GM10248 (cell line): ENCODE measurements at regions not wholly inside any gene's neighbourhood (a gene's known extent, or its start where the extent isn't known, plus 50 kb on each side); places are given as distances from the start of the nearest gene placed in this dataset.

Source experiments
- CTCF ChIA-PET: fragments of 300-600 bp; sonication (Branson Sonifier 250); formaldehyde crosslinking; extraction: SDS; loops from one replicate; lab custom pipeline; 2021; ENCODE audit warnings: antibody characterized with exemption; lab: Yijun Ruan, JAX
- POLR2A ChIA-PET: fragments of 350-650 bp; sonication (Branson Sonifier 250); formaldehyde crosslinking; extraction: SDS; loops from one replicate; lab custom pipeline; 2020; ENCODE audit warnings: antibody characterized with exemption; lab: Yijun Ruan, JAX
- DNase-seq: peaks from one replicate; pipeline ENCODE4 v3.0.0; 2012; ENCODE audit errors: extremely low spot score
- TF ChIP-seq, protein P1 (sequence below): IDR thresholded peaks from 2 replicates; pipeline ENCODE4 v1.5.1; 2012; ENCODE audit warnings: mild to moderate bottlenecking, low read depth; ENCODE audit errors: extremely low read depth, missing control alignments, control extremely low read depth

DNA sequence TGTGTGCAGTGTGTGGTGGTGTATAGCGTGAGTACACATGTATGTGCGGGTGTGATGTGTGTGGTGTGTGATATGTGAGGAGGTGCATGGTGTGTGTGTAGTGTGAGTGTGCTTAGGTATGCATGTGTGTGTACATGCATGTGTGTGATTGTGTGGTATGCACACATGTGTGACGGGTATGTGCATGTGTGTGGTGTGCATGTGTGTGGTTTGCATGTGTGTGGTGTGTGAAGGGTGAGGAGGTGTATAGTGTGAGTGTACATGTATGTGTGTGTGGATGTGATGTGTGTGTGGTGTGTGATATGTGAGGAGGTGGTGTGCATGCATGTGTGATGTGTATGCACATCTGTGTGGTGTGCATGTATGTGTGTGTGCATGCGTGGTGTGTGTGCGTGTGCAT is 105.6 kb downstream of the CMPK2 start:
- CTCF ChIA-PET = interaction anchor here (3.2 kb wide), 1 partner anchor 13 kb away, joined by 11 read pairs; no protein-coding TSS in a partner anchor
- TF ChIP-seq, protein P1, sequence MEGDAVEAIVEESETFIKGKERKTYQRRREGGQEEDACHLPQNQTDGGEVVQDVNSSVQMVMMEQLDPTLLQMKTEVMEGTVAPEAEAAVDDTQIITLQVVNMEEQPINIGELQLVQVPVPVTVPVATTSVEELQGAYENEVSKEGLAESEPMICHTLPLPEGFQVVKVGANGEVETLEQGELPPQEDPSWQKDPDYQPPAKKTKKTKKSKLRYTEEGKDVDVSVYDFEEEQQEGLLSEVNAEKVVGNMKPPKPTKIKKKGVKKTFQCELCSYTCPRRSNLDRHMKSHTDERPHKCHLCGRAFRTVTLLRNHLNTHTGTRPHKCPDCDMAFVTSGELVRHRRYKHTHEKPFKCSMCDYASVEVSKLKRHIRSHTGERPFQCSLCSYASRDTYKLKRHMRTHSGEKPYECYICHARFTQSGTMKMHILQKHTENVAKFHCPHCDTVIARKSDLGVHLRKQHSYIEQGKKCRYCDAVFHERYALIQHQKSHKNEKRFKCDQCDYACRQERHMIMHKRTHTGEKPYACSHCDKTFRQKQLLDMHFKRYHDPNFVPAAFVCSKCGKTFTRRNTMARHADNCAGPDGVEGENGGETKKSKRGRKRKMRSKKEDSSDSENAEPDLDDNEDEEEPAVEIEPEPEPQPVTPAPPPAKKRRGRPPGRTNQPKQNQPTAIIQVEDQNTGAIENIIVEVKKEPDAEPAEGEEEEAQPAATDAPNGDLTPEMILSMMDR = no peak
- no peak for DNase-seq
- POLR2A ChIA-PET = no interaction called here

DNA sequence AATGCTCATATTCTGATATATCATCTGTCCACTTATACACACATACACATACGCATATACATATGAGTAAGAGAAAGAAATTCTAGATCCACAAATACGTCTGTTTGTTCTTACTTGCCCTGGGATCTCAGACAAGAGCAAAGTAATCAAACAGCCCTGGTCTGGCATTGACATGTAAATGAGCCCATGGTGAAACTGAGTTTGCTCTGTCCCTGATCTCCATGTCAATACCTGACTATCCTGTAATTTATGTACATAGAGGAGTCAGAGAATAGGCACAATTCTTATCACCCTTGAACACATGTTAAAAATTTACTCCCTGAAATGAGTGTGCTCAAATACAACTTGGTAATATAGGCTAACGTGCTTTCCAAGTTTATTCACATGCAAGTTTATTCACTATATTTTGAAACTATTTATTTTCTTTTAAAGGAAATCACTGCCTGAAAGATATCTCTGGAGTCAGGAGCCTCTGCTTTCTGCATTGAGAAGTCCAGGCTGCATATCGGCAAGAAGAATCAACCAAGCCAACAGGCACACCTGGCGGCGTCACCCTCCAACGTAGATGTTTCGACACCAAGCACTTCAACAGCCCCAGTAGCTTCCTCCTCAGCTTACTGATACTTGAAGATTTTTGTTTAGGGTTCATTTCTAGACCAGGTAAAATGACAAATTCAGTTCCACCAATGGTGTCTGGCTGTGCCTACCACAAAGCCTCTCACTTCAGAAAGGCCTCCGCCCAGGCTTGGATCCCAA is 100.6 kb downstream of the CMPK2 start:
- POLR2A ChIA-PET = no interaction called here
- CTCF ChIA-PET = interaction anchor here (1.0 kb wide), 1 partner anchor 16 kb away, joined by 3 read pairs; no protein-coding TSS in a partner anchor
- TF ChIP-seq, protein P1 = no peak
- DNase-seq = no peak

DNA sequence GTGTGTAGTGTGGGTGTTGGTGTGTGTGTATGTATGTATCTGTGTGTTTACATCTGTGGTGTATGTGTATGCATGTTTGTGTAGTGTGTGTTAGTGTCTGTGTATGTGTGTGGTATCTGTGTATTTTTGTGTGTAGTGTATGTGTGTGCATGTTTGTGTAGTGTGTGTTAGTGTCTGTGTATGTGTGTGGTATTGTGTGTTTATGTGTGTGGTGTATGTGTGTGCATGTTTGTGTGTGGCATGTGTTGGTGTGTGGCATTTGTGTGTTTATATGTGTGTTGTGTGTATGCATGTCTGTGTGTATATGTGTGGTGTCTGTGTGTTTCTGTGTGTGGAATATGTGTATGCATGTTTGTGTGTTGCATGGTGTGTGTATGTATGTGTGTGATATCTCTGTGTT is 96.4 kb downstream of the CMPK2 start:
- POLR2A ChIA-PET = no interaction called here
- no peak for DNase-seq
- CTCF ChIA-PET = no interaction called here
- TF ChIP-seq, protein P1 = no peak

DNA sequence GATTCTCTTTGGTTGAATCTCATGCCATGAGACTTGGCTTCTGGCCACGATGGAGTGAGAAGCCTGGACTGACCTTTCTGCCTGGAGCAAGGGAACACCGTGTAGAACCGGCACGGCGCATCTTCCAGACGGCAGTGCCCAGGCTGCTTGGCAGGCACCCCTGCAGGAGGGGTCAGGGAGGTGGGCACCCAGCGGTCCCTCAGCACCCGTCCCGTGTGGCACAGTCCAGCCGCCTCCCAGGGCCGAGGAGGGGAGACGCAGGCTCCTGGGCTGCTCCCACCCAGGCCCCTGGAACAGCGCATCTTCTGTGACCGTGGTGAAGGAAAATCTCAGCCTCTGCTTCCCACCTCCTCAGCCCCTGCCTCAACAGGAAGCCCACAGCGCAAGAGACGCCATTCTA is 95.7 kb downstream of the CMPK2 start:
- ChIA-PET CTCF (no interaction called here), POLR2A (no interaction called here)
- TF ChIP-seq, protein P1 = no peak
- DNase-seq = no peak

DNA sequence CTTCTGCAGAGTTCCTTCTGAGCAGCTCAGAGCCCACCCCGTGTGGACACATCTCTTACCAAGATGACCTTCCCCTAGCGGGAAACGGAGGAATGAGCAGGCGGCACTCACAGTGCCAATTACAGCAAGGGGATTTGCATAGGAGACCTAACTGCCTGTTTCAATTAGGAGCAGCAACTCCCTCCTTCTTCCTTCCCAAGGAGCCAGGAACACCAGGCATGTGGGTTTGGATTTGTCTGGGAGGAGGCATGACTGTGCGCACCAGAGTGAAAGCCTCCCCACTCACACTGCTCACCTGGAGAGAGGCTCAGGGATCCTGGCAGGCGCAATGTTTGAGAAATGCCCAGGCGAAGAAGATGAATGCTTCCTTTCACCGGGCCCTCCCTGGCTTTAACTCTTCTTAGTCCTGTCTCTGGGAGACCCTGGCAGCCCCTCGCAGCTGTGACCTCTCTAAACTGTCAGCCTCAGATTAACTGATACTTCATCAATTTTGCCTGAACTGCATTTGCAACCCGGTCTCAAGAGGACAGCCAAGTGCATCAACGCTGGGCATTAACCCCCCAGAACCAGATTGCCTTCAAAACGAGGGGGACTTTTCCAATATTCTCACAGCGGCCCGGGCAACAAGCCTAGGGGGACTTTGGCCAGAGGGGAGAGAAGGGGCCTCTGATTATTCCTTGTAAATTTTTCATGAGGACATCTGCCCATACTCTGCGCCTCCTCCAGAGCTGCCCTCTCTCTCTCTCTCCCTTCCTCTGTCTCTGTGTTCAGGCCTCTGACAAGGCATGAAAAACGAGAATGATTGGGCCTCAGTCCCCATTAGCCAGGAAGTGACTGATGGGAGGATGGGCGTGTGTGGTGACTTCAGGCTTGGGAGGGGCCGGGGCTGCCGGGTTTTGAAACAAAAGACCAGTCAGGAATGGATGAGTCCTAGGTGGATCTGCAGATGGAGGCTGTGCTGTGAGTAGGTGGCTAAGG is 93.8 kb downstream of the CMPK2 start:
- ChIA-PET CTCF (interaction anchor here (0.7 to 2.4 kb wide), 14 partner anchors 10 to 1483 kb away, joined by 3 to 11 read pairs (median 4); no protein-coding TSS in a partner anchor), POLR2A (no interaction called here)
- no peak for DNase-seq
- TF ChIP-seq, protein P1 = no peak

DNA sequence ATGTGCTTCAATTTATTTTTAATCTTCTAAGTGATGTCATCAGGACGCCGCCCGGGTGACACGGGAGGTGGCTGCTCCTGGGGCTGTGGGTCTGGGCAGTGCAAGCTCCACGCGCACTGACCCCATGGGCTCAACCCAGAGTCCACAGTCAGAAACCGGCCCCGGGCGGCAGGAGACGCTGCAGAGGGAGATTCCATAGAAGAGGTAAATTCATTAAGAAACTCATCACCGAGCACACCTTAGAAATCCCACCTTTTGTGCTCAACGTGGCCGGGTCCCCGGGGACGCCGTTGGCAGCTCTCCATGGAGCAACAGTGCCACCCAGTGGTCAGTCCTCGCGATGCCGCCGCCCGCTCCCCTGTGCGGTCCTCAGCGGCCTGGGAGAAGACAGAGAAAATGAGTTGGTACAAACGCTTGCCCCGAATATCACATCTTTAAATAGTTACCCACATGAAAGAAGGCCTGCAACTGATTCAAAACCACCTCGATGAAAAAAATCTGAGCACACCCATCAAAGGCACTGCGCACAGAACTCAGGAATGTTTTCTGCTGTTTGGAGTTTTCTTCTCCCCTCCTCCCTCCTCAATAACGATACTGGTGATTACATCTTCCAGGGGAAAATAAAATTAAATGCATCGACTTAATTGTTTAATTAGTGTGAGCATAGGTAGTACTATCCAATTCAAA is 92.6 kb downstream of the CMPK2 start:
- CTCF ChIA-PET = interaction anchor here (0.7 to 2.4 kb wide), 18 partner anchors 12 to 1484 kb away, joined by 3 to 11 read pairs (median 4); no protein-coding TSS in a partner anchor
- TF ChIP-seq, protein P1 = peak; percentile 98
- peak; percentile 76 for DNase-seq
- POLR2A ChIA-PET = no interaction called here
